CD1c-positive myeloid dendritic cell (primary cell): ENCODE measurements at regions not wholly inside any gene's neighbourhood (a gene's known extent, or its start where the extent isn't known, plus 50 kb on each side); places are given as distances from the start of the nearest gene placed in this dataset.

Experiments used
- DNase-seq: peaks from one replicate; pipeline ENCODE4 v3.0.0-alpha.2; 2016; ENCODE audit errors: extremely low spot score

DNA sequence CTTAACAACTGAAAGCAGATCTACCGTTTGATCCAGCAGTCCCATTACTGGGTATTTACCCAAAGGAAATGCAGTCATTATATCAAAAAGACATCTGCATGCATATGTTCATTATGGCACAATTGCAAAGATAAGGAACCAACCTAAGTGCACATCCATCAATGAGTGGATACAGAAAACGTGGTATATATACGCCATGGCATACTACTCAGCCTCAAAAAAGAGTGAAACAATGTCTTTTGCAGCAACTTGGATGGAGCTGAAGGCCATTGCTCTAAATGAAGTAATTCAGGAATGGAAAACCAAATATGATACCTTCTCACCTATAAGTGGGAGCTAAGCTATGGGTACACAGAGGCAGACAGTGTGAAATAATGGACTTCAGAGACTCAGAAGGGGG lies 169.3 kb downstream of the ZBTB18 start:
- DNase-seq = no peak

- no peak for DNase-seq
These were observed 170.9 kb downstream of the ZBTB18 start for GRCh38 chr1:244221991-244222390.

DNA sequence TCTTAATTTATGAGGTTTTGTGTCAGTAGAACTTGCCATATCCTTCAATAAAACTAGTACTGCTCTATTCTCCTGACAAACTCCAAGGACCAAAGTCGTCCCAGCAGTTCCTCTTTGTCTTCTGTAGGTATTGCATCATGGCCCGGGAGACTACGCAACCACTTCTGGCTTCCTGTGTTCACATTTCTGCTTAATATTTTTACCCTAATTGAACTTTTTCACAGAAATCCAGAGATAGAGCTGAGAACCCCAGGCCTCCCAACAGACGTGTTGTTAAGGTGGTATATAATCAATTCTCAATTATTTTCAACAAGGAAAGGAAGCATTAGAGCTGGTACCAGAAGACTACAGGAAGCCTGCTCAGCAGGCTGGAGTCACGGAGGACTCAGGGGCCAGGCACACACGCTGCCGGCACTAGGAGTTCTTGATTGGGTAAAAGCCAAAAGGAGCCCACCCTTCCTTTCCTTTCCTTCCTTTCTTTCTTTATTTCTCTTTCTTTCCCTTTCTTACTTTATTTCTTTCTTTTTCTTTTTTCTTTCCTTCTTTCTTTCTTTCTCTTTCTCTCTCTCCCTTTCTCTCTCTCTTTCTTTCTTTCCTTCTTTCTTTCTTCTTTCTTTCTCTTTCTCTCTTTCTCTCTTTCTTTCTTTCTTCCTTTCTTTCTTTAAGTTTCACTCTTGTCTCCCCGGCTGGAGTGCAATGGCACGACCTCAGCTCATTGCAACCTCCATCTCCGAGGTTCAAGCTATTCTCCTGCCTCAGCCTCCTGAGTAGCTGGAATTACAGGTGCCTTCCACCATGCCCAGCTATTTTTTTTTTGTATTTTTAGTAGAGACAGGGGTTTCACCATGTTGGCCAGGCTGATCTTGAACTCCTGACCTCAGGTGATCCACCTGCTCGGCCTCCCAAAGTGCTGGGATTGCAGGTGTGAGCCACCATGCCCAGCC lies 173.7 kb downstream of the ZBTB18 start:
- peak; percentile 86 for DNase-seq

DNA sequence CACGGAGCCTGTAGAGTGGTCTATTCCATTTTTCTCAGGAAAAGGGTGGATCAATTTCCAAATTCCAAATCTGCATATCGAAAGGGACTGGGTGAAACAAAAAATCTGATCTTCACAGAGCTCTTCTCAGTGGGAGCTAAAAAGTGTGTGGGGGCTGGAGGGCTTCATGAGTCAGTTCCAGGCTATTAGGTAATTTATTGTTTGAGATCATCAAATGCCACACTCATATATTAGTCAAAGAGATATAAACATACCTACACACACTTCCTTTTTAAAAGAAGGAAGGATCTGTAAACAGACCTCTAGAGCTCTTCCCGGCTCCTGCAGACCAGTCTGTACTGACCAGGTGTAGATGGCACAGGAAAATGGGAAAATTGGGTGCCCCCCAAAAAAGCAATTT lies 175.4 kb downstream of the ZBTB18 start:
- DNase-seq = peak; percentile 49

- DNase-seq = no peak
These were observed 179.4 kb downstream of the ZBTB18 start for GRCh38 chr1:244230470-244230869.

- no peak for DNase-seq
These were observed 180.1 kb downstream of the ZBTB18 start for GRCh38 chr1:244231193-244231571.

- no peak for DNase-seq
These were observed 180.7 kb downstream of the ZBTB18 start for GRCh38 chr1:244231572-244232315.

DNA sequence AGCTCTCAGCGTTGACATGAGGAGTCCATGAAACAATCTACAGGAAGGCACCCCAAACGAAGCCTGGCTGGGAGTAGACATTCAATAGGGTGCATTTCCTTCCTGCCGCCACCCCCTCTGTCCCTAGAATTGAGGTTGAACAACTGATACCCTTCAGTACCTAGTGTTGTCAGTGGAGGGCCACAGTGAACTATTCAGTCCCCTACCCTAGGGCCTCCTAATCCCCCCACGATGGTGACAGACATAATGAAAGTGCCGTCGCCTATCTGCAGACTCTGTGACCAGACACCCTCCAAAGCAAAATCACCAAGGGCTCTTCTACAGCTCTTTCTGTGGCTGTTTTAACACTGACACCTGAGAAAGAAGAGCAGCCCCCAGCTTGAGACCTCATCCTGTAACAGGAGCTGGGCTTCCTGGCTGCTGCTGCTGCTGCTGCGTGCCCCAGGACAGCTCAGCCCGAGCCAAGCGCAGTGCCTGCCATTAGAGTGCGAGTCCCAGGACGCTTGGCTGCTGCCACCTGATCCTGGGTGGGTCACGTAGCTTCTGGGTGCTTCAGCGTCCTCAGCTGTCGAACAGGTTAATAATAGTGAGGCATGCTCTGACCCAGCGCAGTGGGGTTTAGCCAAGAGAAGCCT lies 183.0 kb downstream of the ZBTB18 start:
- DNase-seq = no peak

GRCh38 chr1:244235157-244235556 lies 184.1 kb downstream of the ZBTB18 start:
- no peak for DNase-seq

- no peak for DNase-seq
These were observed 185.0 kb downstream of the ZBTB18 start for GRCh38 chr1:244236101-244236500.

DNA sequence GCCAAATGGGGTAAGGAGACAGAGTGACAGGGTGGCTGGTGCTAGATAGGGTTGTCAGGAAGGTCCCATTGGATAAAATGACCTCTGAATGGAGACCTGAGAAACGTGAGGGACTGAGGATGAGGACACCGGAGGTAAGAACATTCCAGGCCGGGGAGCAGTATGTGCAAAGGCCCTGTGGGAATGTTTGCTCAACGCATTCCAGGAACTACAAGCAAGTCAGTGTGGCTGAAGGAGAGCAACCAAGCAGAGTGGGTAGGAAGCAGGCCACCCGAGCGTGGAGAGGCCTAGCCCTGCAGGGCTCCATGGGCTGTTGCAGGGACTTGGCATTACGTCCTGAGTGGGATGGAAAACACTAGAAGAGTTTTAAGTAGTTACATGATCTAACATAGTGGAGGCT lies 185.6 kb downstream of the ZBTB18 start:
- DNase-seq = no peak

- peak; percentile 57 for DNase-seq
These were observed 186.4 kb downstream of the ZBTB18 start for GRCh38 chr1:244237445-244237844.

- no peak for DNase-seq
These were observed 188.2 kb downstream of the ZBTB18 start for GRCh38 chr1:244239261-244239770.

- no peak for DNase-seq
These were observed 190.4 kb downstream of the ZBTB18 start for GRCh38 chr1:244241438-244241837.

GRCh38 chr1:244242446-244242845 lies 191.4 kb downstream of the ZBTB18 start:
- no peak for DNase-seq

DNA sequence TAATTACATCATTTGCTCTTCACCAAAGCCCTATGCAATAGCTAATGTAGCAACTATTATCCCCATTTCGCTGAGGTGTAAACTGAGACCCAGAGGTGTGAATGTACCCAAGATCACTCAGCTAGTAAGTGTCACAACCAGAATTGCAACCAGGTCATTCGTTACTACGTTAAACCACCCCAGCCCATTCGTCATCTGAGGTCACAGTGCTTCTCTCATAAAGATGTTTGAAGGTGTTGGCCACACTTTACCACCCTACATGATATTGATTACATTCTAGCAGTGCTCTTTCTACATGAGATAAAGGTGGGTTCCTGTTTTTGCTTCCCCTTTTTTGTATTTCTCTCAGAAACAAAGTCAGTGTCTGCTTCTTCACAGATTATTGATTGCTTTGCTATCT lies 195.3 kb downstream of the ZBTB18 start:
- DNase-seq = no peak

- DNase-seq = no peak
These were observed 197.3 kb downstream of the ZBTB18 start for GRCh38 chr1:244248426-244248825.

- DNase-seq = no peak
These were observed 199.5 kb downstream of the ADSS2 start for GRCh38 chr1:244252211-244252610.

GRCh38 chr1:244254467-244254866 lies 197.2 kb downstream of the ADSS2 start:
- DNase-seq = peak; percentile 81

GRCh38 chr1:244255426-244255965 lies 196.2 kb downstream of the ADSS2 start:
- DNase-seq = no peak

GRCh38 chr1:244256086-244256676 lies 195.5 kb downstream of the ADSS2 start:
- no peak for DNase-seq

- no peak for DNase-seq
These were observed 187.5 kb downstream of the ADSS2 start for GRCh38 chr1:244264163-244264562.
